ENCODE measurements at regions not wholly inside any gene's neighbourhood (a gene's known extent, or its start where the extent isn't known, plus 50 kb on each side); places are given as distances from the start of the nearest gene placed in this dataset.
A peak's percentile ranks its signal among the peaks of the same experiment; 100 is the strongest.
"Not testable (repeated sequence)": the region's sequence is repeated elsewhere in the genome, so short reads cannot be mapped to it uniquely, and the experiment has no call there.

GRCh38 chr6:23535101-23535500 lies 590.9 kb upstream of the NRSN1 start:
- intact Hi-C loops (cut with DNase I) = no loop called here
- no peaks in the 10 kb centered on the region for H3K27me3 ChIP-seq (ENCODE audit: control insufficient read depth, insufficient read depth)
- no peak overlapping the region for H3K4me3 ChIP-seq (ENCODE audit: low read length)
- H3K4me1 ChIP-seq (ENCODE audit: control insufficient read depth, insufficient read depth, low read length) = no peaks in the 10 kb centered on the region
- H3K9me3 ChIP-seq (ENCODE audit: control insufficient read depth, low read length) = no peaks in the 10 kb centered on the region
- no peak for ATAC-seq
- H3K27ac ChIP-seq (ENCODE audit: low read length) = no peak overlapping the region
- no peak for DNase-seq
- 96% methylated on average over 2 of the region's 2 CpGs for WGBS

- Histone ChIP-seq H3K4me3 (ENCODE audit: low read length) (no peak overlapping the region), H3K9me3 (ENCODE audit: control insufficient read depth, low read length) (no peaks in the 10 kb centered on the region), H3K27me3 (ENCODE audit: control insufficient read depth, insufficient read depth) (no peaks in the 10 kb centered on the region), H3K4me1 (ENCODE audit: control insufficient read depth, insufficient read depth, low read length) (no peaks in the 10 kb centered on the region), H3K27ac (ENCODE audit: low read length) (no peak overlapping the region)
- ATAC-seq (no peak), DNase-seq (no peak)
- intact Hi-C loops (cut with DNase I) = no loop called here
Observed at GRCh38 chr6:23537828-23538227, 588.2 kb upstream of the NRSN1 start.

GRCh38 chr6:23547851-23548250 lies 578.2 kb upstream of the NRSN1 start:
- 0% methylated on average over 1 of the region's 1 CpG for WGBS
- Histone ChIP-seq H3K4me1 (ENCODE audit: control insufficient read depth, insufficient read depth, low read length) (no peaks in the 10 kb centered on the region), H3K9me3 (ENCODE audit: control insufficient read depth, low read length) (no peaks in the 10 kb centered on the region), H3K27me3 (ENCODE audit: control insufficient read depth, insufficient read depth) (no peaks in the 10 kb centered on the region), H3K27ac (ENCODE audit: low read length) (no peak overlapping the region), H3K4me3 (ENCODE audit: low read length) (no peak overlapping the region)
- ATAC-seq (peak in 1 of 2 donors; percentile 50), DNase-seq (no peak)
- intact Hi-C loops (cut with DNase I) = no loop called here

DNA sequence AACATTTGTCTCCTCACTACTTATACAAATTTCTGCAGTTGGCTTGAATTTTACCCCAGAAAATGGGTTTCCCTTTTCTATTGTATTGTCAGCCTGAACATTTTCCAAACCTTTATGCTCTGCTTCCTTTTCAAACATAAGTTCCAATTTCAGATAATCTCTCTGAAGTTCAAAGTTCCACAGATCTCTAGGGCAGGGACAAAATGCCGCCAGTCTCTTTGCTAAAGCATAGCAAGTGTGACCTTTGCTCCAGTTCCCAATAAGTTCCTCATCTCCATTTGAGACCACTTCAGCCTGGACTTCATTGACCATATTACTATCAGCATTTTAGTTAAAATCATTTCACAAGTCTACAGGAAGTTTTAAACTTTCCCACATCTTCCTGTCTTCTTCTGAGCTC lies 571.1 kb upstream of the NRSN1 start:
- intact Hi-C loops (cut with DNase I); H3K4me1 ChIP-seq (ENCODE audit: control insufficient read depth, insufficient read depth, low read length); H3K9me3 ChIP-seq (ENCODE audit: control insufficient read depth, low read length); ATAC-seq; H3K27ac ChIP-seq (ENCODE audit: low read length); H3K4me3 ChIP-seq (ENCODE audit: low read length); H3K27me3 ChIP-seq (ENCODE audit: control insufficient read depth, insufficient read depth); DNase-seq: not testable (repeated sequence)
- 86% methylated on average over 1 of the region's 1 CpG for WGBS

DNA sequence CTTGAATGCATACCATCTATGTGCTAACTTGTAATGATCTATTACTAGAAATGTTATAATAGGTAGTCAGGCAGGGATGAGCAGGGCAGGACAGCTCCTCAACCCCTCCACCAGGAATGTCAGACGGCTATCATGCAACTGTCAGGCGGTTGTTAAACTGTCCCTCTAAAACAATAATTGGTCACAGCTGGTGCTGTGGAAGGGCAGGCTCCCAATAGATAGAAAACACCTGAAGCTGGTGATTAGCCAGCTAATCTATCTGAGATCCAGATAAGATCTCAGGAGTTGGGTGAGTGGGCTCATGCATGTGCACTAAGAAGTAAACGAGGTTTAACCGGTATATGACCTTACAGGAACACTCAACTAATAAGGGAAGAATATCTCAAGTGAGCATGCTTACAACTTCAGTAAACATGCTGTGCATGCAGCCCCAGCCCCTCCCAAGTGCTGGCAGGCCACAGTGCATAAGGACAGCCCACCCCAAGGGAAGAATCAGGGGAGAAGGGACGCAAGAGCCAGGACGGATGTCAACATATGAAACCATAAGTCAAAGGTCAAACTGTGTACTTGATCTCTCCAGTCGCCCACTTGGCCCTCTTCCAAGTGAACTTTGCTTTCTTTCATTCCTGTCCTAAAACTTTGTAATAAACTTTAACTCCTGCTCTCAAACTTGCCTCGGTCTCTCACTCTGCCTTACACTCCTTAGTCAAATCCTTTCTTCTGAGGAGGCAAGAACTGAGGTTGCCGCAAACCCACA lies 566.2 kb upstream of the NRSN1 start:
- Histone ChIP-seq H3K27ac (ENCODE audit: low read length) (no peak overlapping the region), H3K4me3 (ENCODE audit: low read length) (no peak overlapping the region), H3K27me3 (ENCODE audit: control insufficient read depth, insufficient read depth) (no peaks in the 10 kb centered on the region), H3K4me1 (ENCODE audit: control insufficient read depth, insufficient read depth, low read length) (no peaks in the 10 kb centered on the region), H3K9me3 (ENCODE audit: control insufficient read depth, low read length) (peaks cover 3% of the 10 kb centered on the region)
- 60% methylated on average over 9 of the region's 9 CpGs for WGBS
- no peak for ATAC-seq
- intact Hi-C loops (cut with DNase I) = no loop called here
- no peak for DNase-seq

- Histone ChIP-seq H3K27me3 (ENCODE audit: control insufficient read depth, insufficient read depth) (no peaks in the 10 kb centered on the region), H3K4me1 (ENCODE audit: control insufficient read depth, insufficient read depth, low read length) (no peaks in the 10 kb centered on the region), H3K9me3 (ENCODE audit: control insufficient read depth, low read length) (peaks cover 3% of the 10 kb centered on the region), H3K4me3 (ENCODE audit: low read length) (no peak overlapping the region), H3K27ac (ENCODE audit: low read length) (no peak overlapping the region)
- WGBS = 97% methylated on average over 1 of the region's 1 CpG
- ATAC-seq (no peak), DNase-seq (no peak)
- intact Hi-C loops (cut with DNase I) = no loop called here
Observed at GRCh38 chr6:23561732-23562131, 564.3 kb upstream of the NRSN1 start.

GRCh38 chr6:23562554-23562953 lies 563.5 kb upstream of the NRSN1 start:
- no peak overlapping the region for H3K27ac ChIP-seq (ENCODE audit: low read length)
- no peak for ATAC-seq
- 59% methylated on average over 3 of the region's 3 CpGs for WGBS
- intact Hi-C loops (cut with DNase I) = no loop called here
- no peak for DNase-seq
- no peak overlapping the region for H3K4me3 ChIP-seq (ENCODE audit: low read length)
- no peaks in the 10 kb centered on the region for H3K27me3 ChIP-seq (ENCODE audit: control insufficient read depth, insufficient read depth)
- H3K4me1 ChIP-seq (ENCODE audit: control insufficient read depth, insufficient read depth, low read length) = no peaks in the 10 kb centered on the region
- H3K9me3 ChIP-seq (ENCODE audit: control insufficient read depth, low read length) = peaks cover 3% of the 10 kb centered on the region

DNA sequence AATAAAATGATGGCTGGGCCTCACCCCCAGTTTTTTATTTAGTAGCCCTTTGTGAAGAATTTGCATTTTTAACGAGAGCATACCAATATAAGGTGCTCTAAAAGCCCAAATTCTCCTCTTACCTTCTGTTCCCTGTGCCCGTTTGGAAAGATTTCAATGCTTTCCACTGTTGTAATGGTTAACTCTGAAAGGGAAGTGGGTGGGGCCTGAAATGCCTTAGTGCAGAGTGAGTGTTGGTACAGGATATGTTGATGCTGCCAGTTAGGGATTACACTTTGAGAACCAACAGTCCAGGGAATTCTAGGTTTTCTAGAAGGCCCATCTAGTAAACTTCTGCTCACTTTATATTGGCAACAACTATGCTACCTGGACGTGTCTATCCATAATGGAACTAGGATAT lies 562.7 kb upstream of the NRSN1 start:
- Histone ChIP-seq H3K9me3 (ENCODE audit: control insufficient read depth, low read length) (peaks cover 3% of the 10 kb centered on the region), H3K27me3 (ENCODE audit: control insufficient read depth, insufficient read depth) (no peaks in the 10 kb centered on the region), H3K4me1 (ENCODE audit: control insufficient read depth, insufficient read depth, low read length) (no peaks in the 10 kb centered on the region), H3K27ac (ENCODE audit: low read length) (no peak overlapping the region), H3K4me3 (ENCODE audit: low read length) (no peak overlapping the region)
- 81% methylated on average over 3 of the region's 3 CpGs for WGBS
- no peak for ATAC-seq
- no peak for DNase-seq
- intact Hi-C loops (cut with DNase I) = no loop called here

DNA sequence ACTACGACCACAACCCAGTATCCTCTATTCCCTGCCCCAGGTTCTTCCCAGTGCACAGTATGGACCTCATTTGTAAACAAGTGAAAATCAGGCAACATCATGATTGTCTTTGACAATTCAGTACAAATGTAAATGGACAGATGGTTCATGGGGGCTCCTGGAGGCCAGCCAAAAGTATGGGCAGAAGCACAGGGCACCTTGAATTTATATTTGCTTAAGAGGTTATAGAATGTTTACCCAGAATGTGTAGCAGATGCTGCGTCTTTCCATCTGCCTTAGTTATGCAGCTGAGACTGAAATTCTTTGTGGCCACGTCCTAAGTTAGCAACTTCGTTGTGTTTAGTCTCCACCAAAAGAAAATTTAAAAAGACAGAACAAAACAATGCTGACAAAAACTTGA lies 559.6 kb upstream of the NRSN1 start:
- 85% methylated on average over 4 of the region's 4 CpGs for WGBS

DNA sequence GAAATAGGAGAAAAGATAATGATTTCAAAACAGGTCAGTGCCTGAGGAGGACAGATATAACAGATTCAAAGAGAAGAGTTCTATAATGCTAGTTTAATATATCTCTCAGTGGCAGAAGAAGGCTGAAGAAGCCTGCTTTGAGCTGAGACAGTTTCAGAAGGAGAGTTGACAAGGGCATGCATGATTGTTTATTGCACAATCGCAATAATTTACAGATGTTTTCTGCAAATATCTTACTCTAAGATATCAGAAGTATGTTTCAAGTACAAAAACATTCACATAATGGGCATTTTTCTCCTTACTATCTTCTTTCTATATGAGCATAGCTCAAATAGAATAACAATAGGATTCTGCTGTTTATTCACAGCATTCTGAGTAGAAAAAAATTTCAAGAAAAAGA lies 557.7 kb upstream of the NRSN1 start:
- Histone ChIP-seq H3K4me3 (ENCODE audit: low read length) (no peak overlapping the region), H3K9me3 (ENCODE audit: control insufficient read depth, low read length) (no peaks in the 10 kb centered on the region), H3K27me3 (ENCODE audit: control insufficient read depth, insufficient read depth) (no peaks in the 10 kb centered on the region), H3K27ac (ENCODE audit: low read length) (no peak overlapping the region), H3K4me1 (ENCODE audit: control insufficient read depth, insufficient read depth, low read length) (no peaks in the 10 kb centered on the region)
- DNase-seq (no peak), ATAC-seq (no peak)
- intact Hi-C loops (cut with DNase I) = no loop called here
- WGBS = 84% methylated on average over 1 of the region's 1 CpG

More for the DNA sequence above, 559.6 kb upstream of the NRSN1 start:
- H3K4me1 ChIP-seq (ENCODE audit: control insufficient read depth, insufficient read depth, low read length) = no peaks in the 10 kb centered on the region
- H3K27ac ChIP-seq (ENCODE audit: low read length) = no peak overlapping the region
- DNase-seq = no peak
- H3K9me3 ChIP-seq (ENCODE audit: control insufficient read depth, low read length) = peaks cover 3% of the 10 kb centered on the region
- H3K4me3 ChIP-seq (ENCODE audit: low read length) = no peak overlapping the region
- ATAC-seq = no peak
- H3K27me3 ChIP-seq (ENCODE audit: control insufficient read depth, insufficient read depth) = no peaks in the 10 kb centered on the region
- intact Hi-C loops (cut with DNase I) = no loop called here

DNA sequence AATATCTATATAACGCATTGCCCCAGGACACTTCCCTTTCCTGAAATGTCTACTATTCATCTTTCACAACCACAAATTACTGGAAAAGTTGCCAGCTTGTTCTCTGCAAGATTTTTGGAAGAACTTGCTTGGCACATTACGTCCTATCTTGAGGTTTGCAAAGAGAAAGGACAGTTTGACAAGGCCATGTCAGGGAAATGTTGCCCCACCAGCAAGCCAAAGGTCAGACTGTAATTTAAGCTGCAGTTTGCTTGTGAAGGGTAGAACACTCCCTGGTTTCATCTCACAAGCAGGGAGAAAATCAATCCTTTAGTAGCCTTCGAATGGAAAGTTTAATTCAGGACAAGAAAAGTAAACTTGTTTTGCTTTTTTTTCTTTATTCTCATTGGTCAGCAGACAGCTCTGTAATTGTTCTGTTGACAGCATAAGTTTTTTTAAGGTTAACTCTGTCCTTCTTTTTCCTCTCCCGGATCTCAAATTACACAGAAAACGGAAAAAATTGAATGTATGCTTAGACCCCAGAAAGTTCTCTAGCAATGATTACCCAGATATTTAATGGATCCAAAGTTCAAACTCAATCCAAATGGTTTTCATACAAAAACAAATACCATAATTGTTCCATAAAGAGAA lies 541.8 kb upstream of the NRSN1 start:
- 62% methylated on average over 5 of the region's 5 CpGs for WGBS
- intact Hi-C loops (cut with DNase I) = no loop called here
- Histone ChIP-seq H3K27me3 (ENCODE audit: control insufficient read depth, insufficient read depth) (no peaks in the 10 kb centered on the region), H3K27ac (ENCODE audit: low read length) (no peak overlapping the region), H3K9me3 (ENCODE audit: control insufficient read depth, low read length) (no peaks in the 10 kb centered on the region), H3K4me3 (ENCODE audit: low read length) (no peak overlapping the region), H3K4me1 (ENCODE audit: control insufficient read depth, insufficient read depth, low read length) (no peaks in the 10 kb centered on the region)
- DNase-seq (no peak), ATAC-seq (no peak)

Measured in right cardiac atrium (tissue), 5 donors.